ENCODE measurements at regions not wholly inside any gene's neighbourhood (a gene's known extent, or its start where the extent isn't known, plus 50 kb on each side); places are given as distances from the start of the nearest gene placed in this dataset.

GRCh38 chr6:141539617-141540016 lies 593.1 kb upstream of the GJE1 start:
- no peaks in the 10 kb centered on the region for H3K36me3 ChIP-seq
- H3K9me3 ChIP-seq = no peaks in the 10 kb centered on the region
- TF ChIP-seq CTCF (IDR thresholded peaks at IDR 0.05) = no peak
- no peak overlapping the region for H3K27ac ChIP-seq
- H3K4me3 ChIP-seq = no peak overlapping the region
- no peaks in the 10 kb centered on the region for H3K27me3 ChIP-seq
- DNase-seq (ENCODE audit: low spot score) = no peak
- H3K4me1 ChIP-seq = no peaks in the 10 kb centered on the region

DNA sequence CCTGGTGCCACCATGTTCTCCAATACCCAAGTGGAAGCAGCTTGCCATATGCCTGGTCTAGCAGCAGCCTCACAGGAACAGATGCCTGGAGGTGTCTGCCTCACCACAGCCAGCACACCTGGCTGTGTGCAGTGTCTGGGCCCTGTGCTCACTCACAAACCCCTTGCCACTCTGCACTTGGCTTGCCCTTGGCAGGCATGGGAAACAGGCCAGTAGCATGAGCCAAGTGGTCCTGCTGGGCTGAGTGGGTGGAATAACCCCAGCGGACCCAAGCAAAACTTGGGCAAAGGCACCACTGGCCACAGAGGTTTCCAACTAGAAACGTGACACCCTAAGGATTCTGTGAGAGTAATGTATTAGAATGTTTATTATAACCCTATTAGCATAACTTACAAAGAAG lies 600.5 kb upstream of the GJE1 start:
- Histone ChIP-seq H3K4me3 (no peak overlapping the region), H3K27me3 (no peaks in the 10 kb centered on the region), H3K4me1 (no peaks in the 10 kb centered on the region), H3K27ac (no peak overlapping the region), H3K36me3 (no peaks in the 10 kb centered on the region), H3K9me3 (no peaks in the 10 kb centered on the region)
- no peak for DNase-seq (ENCODE audit: low spot score)
- no peak for TF ChIP-seq CTCF (IDR thresholded peaks at IDR 0.05)

- Histone ChIP-seq H3K27me3 (no peaks in the 10 kb centered on the region), H3K4me1 (no peaks in the 10 kb centered on the region), H3K9me3 (no peaks in the 10 kb centered on the region), H3K4me3 (no peak overlapping the region), H3K36me3 (no peaks in the 10 kb centered on the region), H3K27ac (no peak overlapping the region)
- DNase-seq (ENCODE audit: low spot score) = no peak
- TF ChIP-seq CTCF (IDR thresholded peaks at IDR 0.05) = no peak
These were observed 601.7 kb upstream of the GJE1 start for GRCh38 chr6:141531040-141531439.

DNA sequence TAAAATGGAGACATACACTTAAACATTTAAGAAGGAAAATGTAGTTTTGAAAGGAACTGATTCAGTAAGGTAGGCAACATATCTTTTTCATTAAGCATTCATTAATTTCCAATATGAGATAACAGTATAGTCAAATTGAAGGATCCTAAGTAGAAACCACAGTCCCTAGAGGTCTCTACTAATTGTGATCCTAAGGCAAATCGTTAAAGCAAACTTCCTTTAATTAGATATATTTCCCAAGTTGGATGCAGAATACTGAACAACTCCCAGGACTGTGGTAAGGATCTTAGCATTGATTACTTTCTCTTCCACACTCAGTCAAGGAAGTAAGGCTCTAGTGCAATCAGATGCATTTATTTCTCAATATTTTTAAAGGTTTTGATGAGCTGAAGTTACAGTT lies 604.1 kb upstream of the GJE1 start:
- no peak overlapping the region for H3K4me3 ChIP-seq
- H3K4me1 ChIP-seq = no peaks in the 10 kb centered on the region
- H3K9me3 ChIP-seq = no peaks in the 10 kb centered on the region
- no peak for DNase-seq (ENCODE audit: low spot score)
- no peaks in the 10 kb centered on the region for H3K36me3 ChIP-seq
- no peak overlapping the region for H3K27ac ChIP-seq
- H3K27me3 ChIP-seq = no peaks in the 10 kb centered on the region
- TF ChIP-seq CTCF (IDR thresholded peaks at IDR 0.05) = no peak

DNA sequence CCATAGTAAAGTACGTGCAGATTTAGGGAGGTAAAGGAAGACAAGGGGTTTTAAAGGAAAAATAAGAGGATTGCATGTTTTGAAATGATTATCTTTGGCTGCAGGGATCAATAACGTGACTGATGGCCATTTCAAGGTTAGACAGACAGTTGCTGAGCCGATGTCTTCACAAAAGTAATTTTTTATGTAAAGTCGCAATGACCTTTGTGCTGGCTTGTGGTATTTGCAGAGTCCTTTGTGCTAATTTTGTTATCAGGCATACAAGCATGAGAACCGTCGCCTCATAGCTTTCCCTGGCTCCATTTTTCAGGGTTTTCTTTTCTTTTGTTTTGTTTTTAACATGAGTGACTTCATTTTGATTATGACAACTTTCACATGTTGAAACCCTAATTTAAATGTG lies 605.7 kb upstream of the GJE1 start:
- DNase-seq (ENCODE audit: low spot score) = no peak
- Histone ChIP-seq H3K36me3 (no peaks in the 10 kb centered on the region), H3K9me3 (no peaks in the 10 kb centered on the region), H3K4me3 (no peak overlapping the region), H3K27ac (no peak overlapping the region), H3K4me1 (no peaks in the 10 kb centered on the region), H3K27me3 (no peaks in the 10 kb centered on the region)
- no peak for TF ChIP-seq CTCF (IDR thresholded peaks at IDR 0.05)

- no peak for TF ChIP-seq CTCF (IDR thresholded peaks at IDR 0.05)
These were observed 611.3 kb upstream of the GJE1 start for GRCh38 chr6:141521440-141521839.

More at GRCh38 chr6:141521440-141521839, 611.3 kb upstream of the GJE1 start:
- no peak for DNase-seq (ENCODE audit: low spot score)
- Histone ChIP-seq H3K36me3 (no peaks in the 10 kb centered on the region), H3K4me1 (no peaks in the 10 kb centered on the region), H3K27me3 (no peaks in the 10 kb centered on the region), H3K4me3 (no peak overlapping the region), H3K27ac (no peak overlapping the region), H3K9me3 (no peaks in the 10 kb centered on the region)

All from right atrium auricular region (tissue), 2 donors.